HCT116 (cell line): ENCODE measurements at regions not wholly inside any gene's neighbourhood (a gene's known extent, or its start where the extent isn't known, plus 50 kb on each side); places are given as distances from the start of the nearest gene placed in this dataset.

Experiments
- ATAC-seq: fragments of 200-7000 bp; cut with Tn5 transposase; 2 replicates; pipeline ENCODE4 v1.9.1; 2020; ENCODE audit warnings: mild to moderate bottlenecking, moderate library complexity
- BruUV-seq: library from RNA; stranded (reverse); fragments of 400-500 nt; replicated peaks from 2 replicates; lab custom pipeline; 2021; lab: Mats Ljungman, UMichigan
- CTCF ChIA-PET: fragments of 300-600 bp; sonication (Branson Sonifier 250); formaldehyde crosslinking; loops from one replicate; lab custom pipeline; 2021; ENCODE audit warnings: antibody characterized with exemption; lab: Charles Lee
- POLR2A ChIA-PET: fragments of 300-600, 350-600 bp; sonication (Branson Sonifier 250); formaldehyde crosslinking; loops from one replicate; lab custom pipeline; 2021; ENCODE audit warnings: antibody characterized with exemption; lab: Charles Lee
- RAD21 ChIA-PET, 2 experiments: fragments of 300-600 bp; sonication (Branson Sonifier 250); formaldehyde crosslinking; loops; one replicate each; lab custom pipeline; 2023; ENCODE audit warnings: low total read pairs in 2 of 2; ENCODE audit not compliant: uncharacterized antibody in 2 of 2, unreplicated experiment in 2 of 2, low non-redundant PET in 1 of 2; lab: Charles Lee
- DNase-seq: peaks from one replicate; pipeline ENCODE4 v3.0.0-alpha.2; 2010; ENCODE audit warnings: low read depth, low spot score
- H2AFZ ChIP-seq: fragments of 200-600 bp; shearing (Covaris generic), sonication (generic); 2 replicates; pipeline ENCODE4 v1.6.1; 2017; ENCODE audit warnings: low read depth, mixed run types, mixed read lengths, antibody characterized with exemption, low read length; ENCODE audit not compliant: poor library complexity, severe bottlenecking
- H3K27ac ChIP-seq: 2 replicates; pipeline ENCODE4 v1.5.1; 2012; ENCODE audit warnings: low read depth, low read length
- H3K27me3 ChIP-seq: fragments of 200-600 bp; sonication (generic); 2 replicates; pipeline ENCODE4 v1.6.1; 2016; ENCODE audit warnings: mixed run types, low read length, mixed read lengths; ENCODE audit not compliant: insufficient read depth
- H3K36me3 ChIP-seq, 2 experiments: fragments of 200-500 bp in 1 of 2; fragments of 200-600 bp in 1 of 2; sonication (Bioruptor generic) in 1 of 2; sonication (generic) in 1 of 2; 2 replicates each; pipeline versions ENCODE4 v1.5.1 to v1.6.1; 2014 to 2016; ENCODE audit warnings: low read length in 2 of 2, inconsistent platforms in 1 of 2, mixed read lengths in 1 of 2, mixed run types in 1 of 2; ENCODE audit not compliant: insufficient read depth in 2 of 2, control insufficient read depth in 1 of 2
- H3K4me1 ChIP-seq, 2 experiments: fragments of 200-600 bp in 1 of 2; sonication (generic) in 1 of 2; 2 replicates each; pipeline versions ENCODE4 v1.5.1 to v1.6.1; 2012 to 2017; ENCODE audit warnings: low read length in 2 of 2, inconsistent platforms in 1 of 2, mild to moderate bottlenecking in 1 of 2, mixed read lengths in 1 of 2, mixed run types in 1 of 2, moderate library complexity in 1 of 2; ENCODE audit not compliant: insufficient read depth in 2 of 2, control insufficient read depth in 1 of 2
- H3K4me2 ChIP-seq: fragments of 200-600 bp; sonication (generic); 2 replicates; pipeline ENCODE4 v1.6.1; 2017; ENCODE audit warnings: mixed run types, low read length, mixed read lengths
- H3K4me3 ChIP-seq, 2 experiments: fragments of 200-600 bp in 1 of 2; sonication (generic) in 1 of 2; replicated peaks in 1 of 2; 2 replicates each; pipeline ENCODE4 v1.5.1; 2011 to 2016; ENCODE audit warnings: low read length in 2 of 2, control low read depth in 1 of 2, low read depth in 1 of 2, mild to moderate bottlenecking in 1 of 2, mixed read lengths in 1 of 2, mixed run types in 1 of 2
- H3K79me2 ChIP-seq: fragments of 200-600 bp; sonication (generic); 2 replicates; pipeline ENCODE4 v1.6.1; 2017; ENCODE audit warnings: mild to moderate bottlenecking, mixed run types, low read length, moderate library complexity, mixed read lengths; ENCODE audit not compliant: insufficient read depth
- H3K9ac ChIP-seq: fragments of 200-600 bp; sonication (generic); 2 replicates; pipeline ENCODE4 v1.6.1; 2016; ENCODE audit warnings: low read length, mixed read lengths
- H3K9me2 ChIP-seq: fragments of 200-600 bp; sonication (generic), shearing (Covaris generic); 2 replicates; pipeline ENCODE4 v1.6.1; 2017; ENCODE audit warnings: mixed run types, mild to moderate bottlenecking, moderate library complexity; ENCODE audit not compliant: insufficient read depth
- H3K9me3 ChIP-seq, 2 experiments: fragments of 200-500 bp in 1 of 2; fragments of 200-600 bp in 1 of 2; sonication (Bioruptor generic) in 1 of 2; sonication (generic) in 1 of 2; 2 replicates each; pipeline ENCODE4 v1.6.1; 2014 to 2017; ENCODE audit warnings: low read length in 2 of 2, mixed read lengths in 2 of 2, inconsistent platforms in 1 of 2, low read depth in 1 of 2, mild to moderate bottlenecking in 1 of 2, mixed run types in 1 of 2, moderate library complexity in 1 of 2; ENCODE audit not compliant: control insufficient read depth in 1 of 2, insufficient read depth in 1 of 2
- H4K20me1 ChIP-seq: fragments of 200-600 bp; sonication (generic), shearing (Covaris generic); 2 replicates; pipeline ENCODE4 v1.6.1; 2017; ENCODE audit warnings: mixed run types, mild to moderate bottlenecking, moderate library complexity; ENCODE audit not compliant: insufficient read depth
- CEBPB ChIP-seq: IDR thresholded peaks from 2 replicates; pipeline ENCODE4 v1.6.1; 2012; ENCODE audit warnings: low read depth
- EGR1 ChIP-seq: IDR thresholded peaks from 2 replicates; pipeline ENCODE4 v1.6.1; 2012; ENCODE audit warnings: low read depth
- ELF1 ChIP-seq: IDR thresholded peaks from 2 replicates; pipeline ENCODE4 v1.6.1; 2012; ENCODE audit warnings: low read depth, borderline replicate concordance
- EZH2 ChIP-seq: fragments of 200-600 bp; sonication (generic); IDR thresholded peaks from 2 replicates; pipeline ENCODE4 v1.6.1; 2017; ENCODE audit warnings: antibody characterized with exemption, mixed run types
- FOSL1 ChIP-seq: IDR thresholded peaks from 2 replicates; pipeline ENCODE4 v1.6.1; 2012; ENCODE audit warnings: low read depth
- JUND ChIP-seq: IDR thresholded peaks from 2 replicates; pipeline ENCODE4 v1.6.1; 2012
- POLR2A ChIP-seq: IDR thresholded peaks from 2 replicates; pipeline ENCODE4 v1.7.0; 2011; ENCODE audit warnings: borderline replicate concordance; ENCODE audit not compliant: insufficient read depth, insufficient read length; ENCODE audit errors: extremely low read depth
- POLR2AphosphoS5 ChIP-seq: IDR thresholded peaks from 2 replicates; pipeline ENCODE4 v1.6.1; 2011; ENCODE audit warnings: mild to moderate bottlenecking, low read depth, low read length, moderate library complexity
- SIN3A ChIP-seq: IDR thresholded peaks from 2 replicates; pipeline ENCODE4 v1.6.1; 2012; ENCODE audit warnings: low read depth
- SP1 ChIP-seq: IDR thresholded peaks from 2 replicates; pipeline ENCODE4 v1.6.1; 2012; ENCODE audit warnings: low read depth
- SRF ChIP-seq: IDR thresholded peaks from 2 replicates; pipeline ENCODE4 v1.6.1; 2012; ENCODE audit warnings: low read depth
- YY1 ChIP-seq: IDR thresholded peaks from 2 replicates; pipeline ENCODE4 v1.6.1; 2011; ENCODE audit warnings: low read length, low read depth, moderate library complexity, mild to moderate bottlenecking; ENCODE audit not compliant: insufficient replicate concordance; ENCODE audit errors: extremely low read depth
- ZNF274 ChIP-seq: fragments of 200-500 bp; sonication (Bioruptor generic); IDR thresholded peaks from 2 replicates; pipeline ENCODE4 v1.6.1; 2014; ENCODE audit warnings: mild to moderate bottlenecking, low read depth, low read length, inconsistent platforms
- intact Hi-C: fragments of 100-400 bp; cut with micrococcal nuclease; formaldehyde crosslinking; loops from 2 replicates; pipeline ENCODE4 v1.10.0; 2022
- TF ChIP-seq, protein P1 (sequence below): IDR thresholded peaks from 2 replicates; pipeline ENCODE4 v1.6.1; 2012; ENCODE audit warnings: low read depth

DNA sequence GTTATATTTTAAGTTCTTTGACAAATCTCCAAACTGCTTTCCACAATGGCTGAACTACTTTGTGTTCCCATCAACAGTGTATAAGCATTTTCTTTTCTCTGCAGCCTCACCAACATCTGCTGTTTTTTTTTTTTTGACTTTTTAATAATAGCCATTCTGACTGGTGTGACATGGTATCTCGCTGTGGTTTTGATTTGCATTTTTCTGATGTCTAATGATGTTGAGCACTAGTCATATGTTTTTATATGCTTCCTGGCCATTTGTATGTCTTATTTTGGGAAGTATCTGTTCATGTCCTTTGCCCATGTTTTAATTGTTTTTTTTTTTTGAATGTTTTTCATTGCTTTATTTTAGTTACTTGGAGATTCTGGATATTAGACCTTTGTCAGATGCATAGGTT is 196.6 kb downstream of the PLK2 start:
- Histone ChIP-seq H3K27me3 (no peaks in the 10 kb centered on the region), H3K4me1 (peaks cover 14 to 21% of the 10 kb centered on the region in 2 experiments), H3K4me2 (no peak overlapping the region), H3K4me3 (no peak overlapping the region), H3K27ac (no peak overlapping the region), H3K36me3 (no peaks in the 10 kb centered on the region), H3K9me3 (no peaks in the 10 kb centered on the region), H2AFZ (no peak overlapping the region), H3K9ac (no peak overlapping the region), H4K20me1 (no peaks in the 10 kb centered on the region), H3K9me2 (no peaks in the 10 kb centered on the region), H3K79me2 (no peaks in the 10 kb centered on the region)
- ChIA-PET CTCF (no interaction called here), POLR2A (no interaction called here), RAD21 (no interaction called here)
- intact Hi-C loops, result no loop called here
- BruUV-seq, result no TSS peak
- DNase-seq, result no peak
- ATAC-seq, result no peak
- TF ChIP-seq SRF (no peak), ZNF274 (no peak), SP1 (no peak), CEBPB (no peak), YY1 (no peak), SIN3A (no peak), EZH2 (no peak), POLR2AphosphoS5 (no peak), POLR2A (no peak), ELF1 (no peak), FOSL1 (no peak), JUND (no peak), EGR1 (no peak)
- TF ChIP-seq, protein P1, sequence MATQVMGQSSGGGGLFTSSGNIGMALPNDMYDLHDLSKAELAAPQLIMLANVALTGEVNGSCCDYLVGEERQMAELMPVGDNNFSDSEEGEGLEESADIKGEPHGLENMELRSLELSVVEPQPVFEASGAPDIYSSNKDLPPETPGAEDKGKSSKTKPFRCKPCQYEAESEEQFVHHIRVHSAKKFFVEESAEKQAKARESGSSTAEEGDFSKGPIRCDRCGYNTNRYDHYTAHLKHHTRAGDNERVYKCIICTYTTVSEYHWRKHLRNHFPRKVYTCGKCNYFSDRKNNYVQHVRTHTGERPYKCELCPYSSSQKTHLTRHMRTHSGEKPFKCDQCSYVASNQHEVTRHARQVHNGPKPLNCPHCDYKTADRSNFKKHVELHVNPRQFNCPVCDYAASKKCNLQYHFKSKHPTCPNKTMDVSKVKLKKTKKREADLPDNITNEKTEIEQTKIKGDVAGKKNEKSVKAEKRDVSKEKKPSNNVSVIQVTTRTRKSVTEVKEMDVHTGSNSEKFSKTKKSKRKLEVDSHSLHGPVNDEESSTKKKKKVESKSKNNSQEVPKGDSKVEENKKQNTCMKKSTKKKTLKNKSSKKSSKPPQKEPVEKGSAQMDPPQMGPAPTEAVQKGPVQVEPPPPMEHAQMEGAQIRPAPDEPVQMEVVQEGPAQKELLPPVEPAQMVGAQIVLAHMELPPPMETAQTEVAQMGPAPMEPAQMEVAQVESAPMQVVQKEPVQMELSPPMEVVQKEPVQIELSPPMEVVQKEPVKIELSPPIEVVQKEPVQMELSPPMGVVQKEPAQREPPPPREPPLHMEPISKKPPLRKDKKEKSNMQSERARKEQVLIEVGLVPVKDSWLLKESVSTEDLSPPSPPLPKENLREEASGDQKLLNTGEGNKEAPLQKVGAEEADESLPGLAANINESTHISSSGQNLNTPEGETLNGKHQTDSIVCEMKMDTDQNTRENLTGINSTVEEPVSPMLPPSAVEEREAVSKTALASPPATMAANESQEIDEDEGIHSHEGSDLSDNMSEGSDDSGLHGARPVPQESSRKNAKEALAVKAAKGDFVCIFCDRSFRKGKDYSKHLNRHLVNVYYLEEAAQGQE, result no peak
